Breast epithelium (tissue), 3 donors: ENCODE measurements at regions not wholly inside any gene's neighbourhood (a gene's known extent, or its start where the extent isn't known, plus 50 kb on each side); places are given as distances from the start of the nearest gene placed in this dataset.

Experiments used
- CTCF ChIP-seq, 3 donors: fragments of 450-650 bp; IDR thresholded peaks; one replicate each; pipeline ENCODE4 v1.5.1; 2016 to 2017; ENCODE audit warnings: antibody characterized with exemption in 3 of 3, mild to moderate bottlenecking in 3 of 3, moderate library complexity in 3 of 3
- POLR2A ChIP-seq: fragments of 450-650 bp; IDR thresholded peaks from one replicate; pipeline ENCODE4 v1.6.1; 2016; ENCODE audit warnings: antibody characterized with exemption, mild to moderate bottlenecking, moderate library complexity

DNA sequence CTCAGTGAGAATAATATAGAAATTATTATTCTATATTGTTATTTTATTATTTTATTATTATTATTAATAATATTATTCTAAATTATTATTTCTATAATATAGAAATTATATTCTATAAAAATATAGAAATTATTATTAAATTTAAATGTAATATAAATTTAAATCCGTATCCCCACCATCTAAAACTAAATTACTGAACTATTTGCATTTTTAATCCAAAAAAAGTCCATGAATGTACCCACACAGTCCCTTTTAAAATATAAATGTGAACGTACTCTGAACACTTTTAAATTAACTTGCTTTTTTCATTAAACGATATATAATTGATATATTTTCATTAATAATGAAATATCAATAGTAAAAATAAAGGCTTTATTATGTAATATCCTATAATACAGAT, 248.3 kb upstream of the PCDH7 start:
- TF ChIP-seq CTCF (IDR thresholded peaks at IDR 0.05) (no peak), POLR2A (no peak)
